Bronchial epithelial cell (primary cell): ENCODE measurements at regions not wholly inside any gene's neighbourhood (a gene's known extent, or its start where the extent isn't known, plus 50 kb on each side); places are given as distances from the start of the nearest gene placed in this dataset.

Experiments
- DNase-seq: peaks from one replicate; pipeline ENCODE4 v3.0.0-alpha.2; 2010; ENCODE audit warnings: low read depth
- FAIRE-seq: peaks from 2 replicates; lab custom pipeline; 2011; peaks lifted over from hg19 to GRCh38; lab: Jason Lieb, UNC
- H3K27me3 ChIP-seq: 2 replicates; pipeline ENCODE4 v1.5.1; 2011; ENCODE audit warnings: low read length; ENCODE audit not compliant: control insufficient read depth, insufficient read depth
- H3K36me3 ChIP-seq: 2 replicates; pipeline ENCODE4 v1.5.1; 2011; ENCODE audit warnings: low read length; ENCODE audit not compliant: control insufficient read depth, insufficient read depth
- H3K4me3 ChIP-seq: 2 replicates; pipeline ENCODE4 v1.5.1; 2011; ENCODE audit warnings: mild to moderate bottlenecking, low read depth, low read length, control low read depth
- CTCF ChIP-seq: IDR thresholded peaks from 2 replicates; pipeline ENCODE4 v1.5.1; 2011; ENCODE audit warnings: mild to moderate bottlenecking, moderate library complexity, low read length, control low read depth, inconsistent platforms; ENCODE audit not compliant: insufficient read depth, severe bottlenecking

- FAIRE-seq: no peak
- Histone ChIP-seq H3K36me3 (no peaks in the 10 kb centered on the region), H3K27me3 (no peaks in the 10 kb centered on the region), H3K4me3 (no peak overlapping the region)
- no peak for TF ChIP-seq CTCF
- no peak for DNase-seq
These were observed 89.4 kb upstream of the PALS2 start for GRCh38 chr7:24483804-24484203.

DNA sequence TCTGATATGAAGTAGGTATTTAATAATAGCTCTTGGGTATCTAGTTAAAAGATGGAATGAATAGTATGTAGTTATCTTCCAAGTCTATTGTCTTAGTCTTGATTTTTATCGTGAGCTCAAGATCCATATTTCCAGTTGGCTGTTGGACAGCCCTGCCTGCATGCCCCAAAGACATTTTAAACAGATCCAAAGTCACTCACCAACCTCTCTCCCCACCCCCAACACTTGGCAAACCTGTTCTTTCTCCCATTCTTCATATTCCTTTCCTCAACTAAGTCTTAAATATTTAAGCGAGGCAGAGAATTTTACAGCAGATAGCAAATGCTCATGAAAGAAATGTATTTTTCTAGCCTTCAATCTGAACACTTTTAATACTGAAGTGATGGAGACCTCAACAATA is 80.7 kb upstream of the PALS2 start:
- no peak for TF ChIP-seq CTCF
- DNase-seq (no peak), FAIRE-seq (no peak)
- no peaks in the 10 kb centered on the region for H3K27me3 ChIP-seq
- H3K4me3 ChIP-seq: no peak overlapping the region
- no peaks in the 10 kb centered on the region for H3K36me3 ChIP-seq

DNA sequence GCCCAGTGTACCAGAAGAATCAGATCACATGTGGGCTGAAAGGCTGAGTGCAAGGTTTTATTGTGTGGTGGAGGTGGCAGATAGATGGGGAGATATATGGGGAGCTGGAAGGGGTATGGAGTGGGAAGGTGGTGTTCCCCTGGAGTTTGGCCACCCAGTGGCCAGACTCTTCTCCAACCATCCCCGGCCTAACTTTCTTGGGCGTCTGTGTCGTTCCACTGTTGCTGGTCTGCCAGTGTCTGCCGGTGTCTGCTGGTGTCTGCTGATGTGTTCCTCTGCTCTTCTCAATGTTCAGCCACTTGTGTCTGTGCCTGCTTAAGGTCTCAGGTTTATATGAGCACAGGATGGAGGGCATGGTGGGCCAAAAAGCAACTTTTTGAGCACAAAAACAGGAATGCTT is 78.4 kb upstream of the PALS2 start:
- TF ChIP-seq CTCF: no peak
- DNase-seq: no peak
- Histone ChIP-seq H3K4me3 (no peak overlapping the region), H3K27me3 (no peaks in the 10 kb centered on the region), H3K36me3 (no peaks in the 10 kb centered on the region)
- no peak for FAIRE-seq

GRCh38 chr7:24496036-24496435 is 77.2 kb upstream of the PALS2 start:
- H3K4me3 ChIP-seq: no peak overlapping the region
- FAIRE-seq: no peak
- TF ChIP-seq CTCF: no peak
- DNase-seq: no peak
- H3K27me3 ChIP-seq: peaks cover 2% of the 10 kb centered on the region
- no peaks in the 10 kb centered on the region for H3K36me3 ChIP-seq

- Histone ChIP-seq H3K27me3 (peaks cover 2% of the 10 kb centered on the region), H3K4me3 (no peak overlapping the region), H3K36me3 (no peaks in the 10 kb centered on the region)
- TF ChIP-seq CTCF: no peak
- DNase-seq (no peak), FAIRE-seq (no peak)
These were observed 74.8 kb upstream of the PALS2 start for GRCh38 chr7:24498439-24498838.

DNA sequence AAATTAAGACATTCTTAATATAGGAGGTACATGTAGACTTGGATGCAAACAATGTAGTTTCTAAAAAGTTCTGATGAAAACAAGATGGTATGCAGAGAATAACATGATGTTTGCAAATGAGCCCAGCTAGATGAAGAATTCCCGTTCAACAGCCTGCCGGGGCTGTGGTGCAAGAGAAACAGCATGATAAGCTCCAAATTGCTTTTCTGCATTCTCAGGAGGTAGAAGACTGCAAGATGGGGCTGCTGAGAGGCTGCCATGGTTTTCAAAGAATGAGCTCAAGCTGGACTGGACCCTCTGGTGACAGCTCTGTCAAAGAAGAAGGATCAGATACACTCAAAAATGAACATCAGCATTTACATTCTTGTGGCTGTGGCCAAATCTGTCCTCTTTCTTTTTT is 73.4 kb upstream of the PALS2 start:
- H3K4me3 ChIP-seq: no peak overlapping the region
- no peak for DNase-seq
- no peaks in the 10 kb centered on the region for H3K36me3 ChIP-seq
- TF ChIP-seq CTCF: no peak
- peaks cover 2% of the 10 kb centered on the region for H3K27me3 ChIP-seq
- no peak for FAIRE-seq
